ENCODE measurements at regions not wholly inside any gene's neighbourhood (a gene's known extent, or its start where the extent isn't known, plus 50 kb on each side); places are given as distances from the start of the nearest gene placed in this dataset.

GRCh38 chr5:20287640-20288039 is 299.6 kb upstream of the CDH18 start:
- DNase-seq (ENCODE audit: low read depth), result no peak
- no peak overlapping the region for H3K4me3 ChIP-seq (ENCODE audit: low read depth, low read length)
- TF ChIP-seq CTCF (IDR thresholded peaks at IDR 0.05; ENCODE audit: control insufficient read depth, extremely low read depth, insufficient read depth), result no peak

GRCh38 chr5:20286512-20286911 is 298.5 kb upstream of the CDH18 start:
- no peak for TF ChIP-seq CTCF (IDR thresholded peaks at IDR 0.05; ENCODE audit: control insufficient read depth, extremely low read depth, insufficient read depth)
- DNase-seq (ENCODE audit: low read depth), result no peak
- H3K4me3 ChIP-seq (ENCODE audit: low read depth, low read length), result no peak overlapping the region

- no peak overlapping the region for H3K4me3 ChIP-seq (ENCODE audit: low read depth, low read length)
- no peak for TF ChIP-seq CTCF (IDR thresholded peaks at IDR 0.05; ENCODE audit: control insufficient read depth, extremely low read depth, insufficient read depth)
- DNase-seq (ENCODE audit: low read depth), result no peak
Observed at GRCh38 chr5:20276959-20277263, 288.9 kb upstream of the CDH18 start.

- DNase-seq (ENCODE audit: low read depth), result peak; percentile 1
- H3K4me3 ChIP-seq (ENCODE audit: low read depth, low read length), result no peak overlapping the region
- TF ChIP-seq CTCF (IDR thresholded peaks at IDR 0.05; ENCODE audit: control insufficient read depth, extremely low read depth, insufficient read depth), result no peak
Observed at GRCh38 chr5:20276061-20276958, 288.3 kb upstream of the CDH18 start.

GRCh38 chr5:20266066-20266465 is 278.1 kb upstream of the CDH18 start:
- no peak for DNase-seq (ENCODE audit: low read depth)
- no peak overlapping the region for H3K4me3 ChIP-seq (ENCODE audit: low read depth, low read length)
- TF ChIP-seq CTCF (IDR thresholded peaks at IDR 0.05; ENCODE audit: control insufficient read depth, extremely low read depth, insufficient read depth), result no peak

GRCh38 chr5:20262896-20263295 is 274.9 kb upstream of the CDH18 start:
- no peak for DNase-seq (ENCODE audit: low read depth)
- no peak for TF ChIP-seq CTCF (IDR thresholded peaks at IDR 0.05; ENCODE audit: control insufficient read depth, extremely low read depth, insufficient read depth)
- H3K4me3 ChIP-seq (ENCODE audit: low read depth, low read length), result no peak overlapping the region

GRCh38 chr5:20254748-20255147 is 266.7 kb upstream of the CDH18 start:
- no peak overlapping the region for H3K4me3 ChIP-seq (ENCODE audit: low read depth, low read length)
- no peak for DNase-seq (ENCODE audit: low read depth)
- TF ChIP-seq CTCF (IDR thresholded peaks at IDR 0.05; ENCODE audit: control insufficient read depth, extremely low read depth, insufficient read depth), result no peak

Measured in LNCaP clone FGC (cell line).